GM23338 (cell line): ENCODE measurements at regions not wholly inside any gene's neighbourhood (a gene's known extent, or its start where the extent isn't known, plus 50 kb on each side); places are given as distances from the start of the nearest gene placed in this dataset.

ENCODE experiments used
- CREB1 ChIP-seq: fragments of 250-450 bp; sonication (Bioruptor Pico); IDR thresholded peaks from 2 replicates; pipeline ENCODE4 v1.5.0; 2020; ENCODE audit warnings: low read depth, mild to moderate bottlenecking, moderate library complexity
- EZH2 ChIP-seq: fragments of 200-600 bp; sonication (generic); IDR thresholded peaks from one replicate; pipeline ENCODE4 v1.8.0; 2017; ENCODE audit warnings: antibody characterized with exemption, mild to moderate bottlenecking, low read depth; ENCODE audit not compliant: unreplicated experiment
- EZH2phosphoT487 ChIP-seq: fragments of 200-600 bp; sonication (generic); IDR thresholded peaks from one replicate; pipeline ENCODE4 v1.8.1; 2018; ENCODE audit warnings: antibody characterized with exemption; ENCODE audit not compliant: unreplicated experiment
- JUNB ChIP-seq: IDR thresholded peaks from one replicate; pipeline ENCODE4 v1.6.1; 2016; ENCODE audit warnings: antibody characterized with exemption; ENCODE audit not compliant: unreplicated experiment
- NANOG ChIP-seq: IDR thresholded peaks from 2 replicates; pipeline ENCODE4 v1.6.1; 2016; ENCODE audit warnings: antibody characterized with exemption, borderline replicate concordance
- POLR2AphosphoS5 ChIP-seq: IDR thresholded peaks from 2 replicates; pipeline ENCODE4 v1.6.1; 2016; ENCODE audit warnings: antibody characterized with exemption, low read depth
- REST ChIP-seq: IDR thresholded peaks from one replicate; pipeline ENCODE4 v1.6.1; 2018; ENCODE audit warnings: antibody characterized with exemption; ENCODE audit not compliant: unreplicated experiment
- TF ChIP-seq, protein P1 (sequence below), 2 experiments: fragments of 200-600 bp in 1 of 2; sonication (generic) in 1 of 2; conservative IDR thresholded peaks; 2 replicates each; pipeline versions ENCODE4 v1.5.1 to v1.6.1; 2016 to 2017; ENCODE audit warnings: antibody characterized with exemption in 2 of 2, low read depth in 2 of 2, mild to moderate bottlenecking in 2 of 2, moderate library complexity in 1 of 2

- TF ChIP-seq, protein P1, sequence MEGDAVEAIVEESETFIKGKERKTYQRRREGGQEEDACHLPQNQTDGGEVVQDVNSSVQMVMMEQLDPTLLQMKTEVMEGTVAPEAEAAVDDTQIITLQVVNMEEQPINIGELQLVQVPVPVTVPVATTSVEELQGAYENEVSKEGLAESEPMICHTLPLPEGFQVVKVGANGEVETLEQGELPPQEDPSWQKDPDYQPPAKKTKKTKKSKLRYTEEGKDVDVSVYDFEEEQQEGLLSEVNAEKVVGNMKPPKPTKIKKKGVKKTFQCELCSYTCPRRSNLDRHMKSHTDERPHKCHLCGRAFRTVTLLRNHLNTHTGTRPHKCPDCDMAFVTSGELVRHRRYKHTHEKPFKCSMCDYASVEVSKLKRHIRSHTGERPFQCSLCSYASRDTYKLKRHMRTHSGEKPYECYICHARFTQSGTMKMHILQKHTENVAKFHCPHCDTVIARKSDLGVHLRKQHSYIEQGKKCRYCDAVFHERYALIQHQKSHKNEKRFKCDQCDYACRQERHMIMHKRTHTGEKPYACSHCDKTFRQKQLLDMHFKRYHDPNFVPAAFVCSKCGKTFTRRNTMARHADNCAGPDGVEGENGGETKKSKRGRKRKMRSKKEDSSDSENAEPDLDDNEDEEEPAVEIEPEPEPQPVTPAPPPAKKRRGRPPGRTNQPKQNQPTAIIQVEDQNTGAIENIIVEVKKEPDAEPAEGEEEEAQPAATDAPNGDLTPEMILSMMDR (conservative IDR thresholded peaks at IDR 0.05; ENCODE audit: low read depth in 2 of 2), result no peak
- no peak for TF ChIP-seq REST
- no peak for TF ChIP-seq EZH2phosphoT487
- no peak for TF ChIP-seq CREB1
- no peak for TF ChIP-seq JUNB
- TF ChIP-seq EZH2, result no peak
- no peak for TF ChIP-seq NANOG
- no peak for TF ChIP-seq POLR2AphosphoS5
These were observed 226.5 kb downstream of the ANAPC1 start for GRCh38 chr2:111657351-111657975.
